IMR-90 (cell line): ENCODE measurements at regions not wholly inside any gene's neighbourhood (a gene's known extent, or its start where the extent isn't known, plus 50 kb on each side); places are given as distances from the start of the nearest gene placed in this dataset.
A peak's percentile ranks its signal among the peaks of the same experiment; 100 is the strongest.
"Not testable (repeated sequence)": the region's sequence is repeated elsewhere in the genome, so short reads cannot be mapped to it uniquely, and the experiment has no call there.

Source experiments
- ATAC-seq: fragments of 200-7000 bp; cut with Tn5 transposase; 2 replicates; pipeline ENCODE4 v1.9.1; 2020; ENCODE audit warnings: low read depth, mild to moderate bottlenecking, moderate library complexity
- BruUV-seq: library from RNA; stranded (reverse); fragments of 400-500 nt; replicated peaks from 2 replicates; lab custom pipeline; 2021; lab: Mats Ljungman, UMichigan
- CTCF ChIA-PET: fragments of 300-600 bp; formaldehyde crosslinking; extraction: SDS; loops from one replicate; lab custom pipeline; 2021; ENCODE audit warnings: antibody characterized with exemption; lab: Yijun Ruan, JAX
- POLR2A ChIA-PET: fragments of 300-600 bp; sonication (Branson Sonifier 250); formaldehyde crosslinking; loops from one replicate; lab custom pipeline; 2022; ENCODE audit warnings: antibody characterized with exemption; ENCODE audit not compliant: unreplicated experiment; lab: Charles Lee
- DNase-seq: peaks from one replicate; pipeline ENCODE4 v3.0.0; 2013
- H2AFZ ChIP-seq: replicated peaks from 2 replicates; pipeline ENCODE3; 2013; ENCODE audit warnings: low read length, mild to moderate bottlenecking; ENCODE audit not compliant: poor library complexity
- H2AK5ac ChIP-seq: 2 replicates; pipeline ENCODE4 v1.6.1; 2013; ENCODE audit warnings: low read depth, low read length, inconsistent platforms
- H2AK9ac ChIP-seq: replicated peaks from 2 replicates; pipeline ENCODE3; 2013; ENCODE audit warnings: mild to moderate bottlenecking, low read depth, low read length, moderate library complexity; ENCODE audit not compliant: poor library complexity
- H2BK120ac ChIP-seq: 2 replicates; pipeline ENCODE4 v1.6.1; 2013; ENCODE audit warnings: low read depth, low read length, inconsistent platforms
- H2BK15ac ChIP-seq: 3 replicates; pipeline ENCODE4 v1.6.1; 2013; ENCODE audit warnings: low read depth, low read length, inconsistent platforms
- H2BK20ac ChIP-seq: 2 replicates; pipeline ENCODE4 v1.6.1; 2013; ENCODE audit warnings: low read depth, mild to moderate bottlenecking, inconsistent platforms, low read length, moderate library complexity
- H2BK5ac ChIP-seq: 2 replicates; pipeline ENCODE4 v1.6.1; 2013; ENCODE audit warnings: mild to moderate bottlenecking, low read depth, low read length, inconsistent platforms; ENCODE audit not compliant: poor library complexity, severe bottlenecking
- H3K14ac ChIP-seq: replicated peaks from 2 replicates; pipeline ENCODE4 v1.6.1; 2013; ENCODE audit warnings: low read depth, low read length, inconsistent platforms
- H3K18ac ChIP-seq: 2 replicates; pipeline ENCODE4 v1.6.1; 2013; ENCODE audit warnings: low read depth, low read length, control low read depth
- H3K23ac ChIP-seq: 2 replicates; pipeline ENCODE4 v1.6.1; 2013; ENCODE audit warnings: low read depth, low read length, inconsistent platforms
- H3K27ac ChIP-seq: 2 replicates; pipeline ENCODE4 v1.5.1; 2013; ENCODE audit warnings: mild to moderate bottlenecking, control low read depth, low read length; ENCODE audit not compliant: insufficient read depth
- H3K27me3 ChIP-seq: 2 replicates; pipeline ENCODE4 v1.6.1; 2013; ENCODE audit warnings: low read length; ENCODE audit not compliant: control insufficient read depth, insufficient read depth
- H3K36me3 ChIP-seq: 2 replicates; pipeline ENCODE4 v1.6.1; 2013; ENCODE audit warnings: low read length, mixed read lengths; ENCODE audit not compliant: control insufficient read depth, insufficient read depth
- H3K4ac ChIP-seq: 2 replicates; pipeline ENCODE4 v1.6.1; 2013; ENCODE audit warnings: low read depth, low read length, inconsistent platforms
- H3K4me1 ChIP-seq: 2 replicates; pipeline ENCODE4 v1.6.1; 2013; ENCODE audit warnings: low read length, mixed read lengths; ENCODE audit not compliant: control insufficient read depth, insufficient read depth
- H3K4me2 ChIP-seq: 2 replicates; pipeline ENCODE4 v1.6.1; 2013; ENCODE audit warnings: low read depth, mild to moderate bottlenecking, control low read depth, low read length, moderate library complexity
- H3K4me3 ChIP-seq: 2 replicates; pipeline ENCODE4 v1.5.1; 2013; ENCODE audit warnings: low read depth, mild to moderate bottlenecking, control low read depth, low read length, moderate library complexity; ENCODE audit not compliant: insufficient read depth
- H3K56ac ChIP-seq: 2 replicates; pipeline ENCODE4 v1.6.1; 2013; ENCODE audit warnings: low read length, inconsistent platforms; ENCODE audit not compliant: insufficient read depth; ENCODE audit errors: extremely low read depth
- H3K79me1 ChIP-seq, 2 experiments: 2 replicates each; pipeline ENCODE4 v1.6.1; 2013; ENCODE audit warnings: low read length in 2 of 2, inconsistent platforms in 1 of 2, low read depth in 1 of 2
- H3K9ac ChIP-seq: 2 replicates; pipeline ENCODE4 v1.6.1; 2013; ENCODE audit warnings: low read depth, low read length, control low read depth
- H3K9me1 ChIP-seq: 2 replicates; pipeline ENCODE4 v1.6.1; 2013; ENCODE audit warnings: low read length, inconsistent platforms; ENCODE audit not compliant: insufficient read depth
- H3K9me3 ChIP-seq: 2 replicates; pipeline ENCODE4 v1.6.1; 2013; ENCODE audit warnings: low read length; ENCODE audit not compliant: control insufficient read depth, insufficient read depth
- H4K20me1 ChIP-seq: 2 replicates; pipeline ENCODE4 v1.6.1; 2013; ENCODE audit warnings: low read length, inconsistent platforms; ENCODE audit not compliant: insufficient read depth
- H4K5ac ChIP-seq: 2 replicates; pipeline ENCODE4 v1.6.1; 2013; ENCODE audit warnings: mild to moderate bottlenecking, low read depth, low read length, control low read depth
- H4K8ac ChIP-seq, 2 experiments: 2 replicates each; pipeline ENCODE4 v1.6.1; 2013; ENCODE audit warnings: low read depth in 2 of 2, low read length in 2 of 2, control low read depth in 1 of 2, inconsistent platforms in 1 of 2
- H4K91ac ChIP-seq: 2 replicates; pipeline ENCODE4 v1.6.1; 2013; ENCODE audit warnings: low read depth, low read length, inconsistent platforms; ENCODE audit not compliant: insufficient read depth
- WGBS, 2 experiments: methylation state at CpG; one replicate each; pipeline versions ENCODE4 v1.1.5 to v1.1.7; 2013; ENCODE audit warnings: missing lambda C conversion rate in 2 of 2; ENCODE audit not compliant: insufficient read length in 1 of 2; ENCODE audit errors: extremely low coverage in 2 of 2; 5-methylcytosine and 5-hydroxymethylcytosine counted together
- dilution Hi-C: fragments of 300-500 bp; cut with HindIII; formaldehyde crosslinking; loops from one replicate; pipeline ENCODE4 v1.14.3; 2018; ENCODE audit warnings: low sequenced_read_pairs; ENCODE audit not compliant: unreplicated experiment
- in situ Hi-C: fragments of 300-500 bp; cut with MboI; formaldehyde crosslinking; loops from 3 replicates; pipeline ENCODE4 v1.14.3; 2019; ENCODE audit warnings: low sequenced_read_pairs, inconsistent platforms, mixed read lengths
- intact Hi-C: fragments of 100-400 bp; cut with micrococcal nuclease; formaldehyde crosslinking; loops from 2 replicates; pipeline ENCODE4 v1.10.0; 2022

DNA sequence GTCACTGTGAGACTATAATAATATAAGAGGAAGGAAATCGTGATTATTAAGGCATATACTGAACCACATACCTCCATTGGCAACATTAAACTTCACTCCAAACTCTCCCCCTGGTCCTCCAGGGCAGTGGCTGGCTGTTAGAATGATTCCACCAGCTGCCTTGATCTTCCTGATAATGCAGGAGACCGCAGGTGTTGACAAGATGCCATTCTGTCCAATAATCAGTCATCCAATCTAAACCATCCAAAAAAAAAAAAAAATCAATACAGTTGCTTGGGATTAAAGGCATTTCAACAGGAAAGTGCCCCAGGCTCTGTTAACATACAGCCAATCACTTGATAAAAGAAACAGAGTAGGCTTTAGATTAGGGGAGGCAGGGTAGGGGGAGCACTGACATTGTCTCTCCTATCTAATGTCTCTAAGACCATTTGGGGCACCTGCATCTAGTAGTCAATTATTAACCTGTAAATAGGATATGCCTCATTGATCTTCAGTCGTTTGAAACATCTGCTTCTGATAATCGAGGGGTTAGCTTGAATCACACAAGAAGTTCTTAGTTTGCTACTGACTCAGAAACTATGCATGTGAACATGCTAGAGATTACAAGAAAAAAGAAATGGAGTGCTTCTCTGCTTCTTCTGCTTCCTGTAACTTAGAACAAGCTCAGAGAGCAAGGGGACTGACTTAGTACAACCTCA is 74.7 kb downstream of the FOXD4L6 start:
- H3K4ac ChIP-seq, intact Hi-C loops, H4K91ac ChIP-seq, H2BK20ac ChIP-seq, H2BK120ac ChIP-seq, H4K20me1 ChIP-seq, H3K9ac ChIP-seq, H4K5ac ChIP-seq, H3K14ac ChIP-seq, H2BK15ac ChIP-seq, H3K79me1 ChIP-seq, H2AK9ac ChIP-seq, H2AFZ ChIP-seq, H3K4me2 ChIP-seq, H3K18ac ChIP-seq, H3K9me1 ChIP-seq, in situ Hi-C loops, CTCF ChIA-PET, H3K27me3 ChIP-seq, H3K9me3 ChIP-seq, H3K23ac ChIP-seq, H2BK5ac ChIP-seq, BruUV-seq, H3K56ac ChIP-seq, H3K27ac ChIP-seq, DNase-seq, H3K4me1 ChIP-seq, dilution Hi-C loops, H2AK5ac ChIP-seq, H3K36me3 ChIP-seq, H3K4me3 ChIP-seq, H4K8ac ChIP-seq, POLR2A ChIA-PET: not testable (repeated sequence)
- peak; percentile 87 for ATAC-seq
- WGBS, 2 experiments: no CpG with 5 or more reads among the region's 4 CpGs

DNA sequence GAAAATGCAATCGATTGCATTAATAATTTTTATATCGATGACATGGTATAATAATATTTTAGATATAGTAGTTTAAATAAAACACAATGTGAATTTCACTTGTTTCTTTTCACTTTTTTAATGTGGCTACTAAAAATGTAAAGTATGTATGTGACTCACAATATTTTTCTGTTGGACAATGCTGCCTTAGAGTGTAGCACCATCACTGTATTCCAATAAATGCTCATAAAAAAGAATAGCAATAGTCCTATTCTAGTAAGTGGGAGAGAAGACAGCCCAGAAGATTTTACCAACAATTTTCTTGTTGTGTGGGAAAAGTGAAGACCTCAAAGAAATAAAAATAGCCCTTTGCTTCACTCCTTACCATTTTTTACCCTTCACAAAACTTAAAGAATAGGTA is 79.8 kb downstream of the FOXD4L6 start:
- H3K18ac ChIP-seq, H3K9me1 ChIP-seq, H3K4me3 ChIP-seq, BruUV-seq, H3K27ac ChIP-seq, H3K23ac ChIP-seq, H4K5ac ChIP-seq, H3K4me1 ChIP-seq, H3K79me1 ChIP-seq, H3K9ac ChIP-seq, H2AK9ac ChIP-seq, H3K56ac ChIP-seq, H4K20me1 ChIP-seq, H3K14ac ChIP-seq, H2BK15ac ChIP-seq, dilution Hi-C loops, H2BK20ac ChIP-seq, intact Hi-C loops, H3K27me3 ChIP-seq, CTCF ChIA-PET, H3K9me3 ChIP-seq, H2BK5ac ChIP-seq, H3K4me2 ChIP-seq, H2AK5ac ChIP-seq, H2AFZ ChIP-seq, in situ Hi-C loops, H4K8ac ChIP-seq, H3K36me3 ChIP-seq, H2BK120ac ChIP-seq, H4K91ac ChIP-seq, POLR2A ChIA-PET, H3K4ac ChIP-seq: not testable (repeated sequence)
- ATAC-seq (peak; percentile 67), DNase-seq (peak; percentile 33)
- no CpG with 5 or more reads among the region's 2 CpGs for WGBS, 2 experiments
